Panc1 (cell line): ENCODE measurements at regions not wholly inside any gene's neighbourhood (a gene's known extent, or its start where the extent isn't known, plus 50 kb on each side); places are given as distances from the start of the nearest gene placed in this dataset.

Source experiments
- POLR2AphosphoS5 ChIP-seq: IDR thresholded peaks from 2 replicates; pipeline ENCODE4 v1.6.1; 2012; ENCODE audit warnings: mild to moderate bottlenecking, low read depth, low read length, moderate library complexity
- TF ChIP-seq, protein P1 (sequence below): fragments of 450-650 bp; IDR thresholded peaks from 2 replicates; pipeline ENCODE4 v1.5.1; 2017; ENCODE audit warnings: mild to moderate bottlenecking

DNA sequence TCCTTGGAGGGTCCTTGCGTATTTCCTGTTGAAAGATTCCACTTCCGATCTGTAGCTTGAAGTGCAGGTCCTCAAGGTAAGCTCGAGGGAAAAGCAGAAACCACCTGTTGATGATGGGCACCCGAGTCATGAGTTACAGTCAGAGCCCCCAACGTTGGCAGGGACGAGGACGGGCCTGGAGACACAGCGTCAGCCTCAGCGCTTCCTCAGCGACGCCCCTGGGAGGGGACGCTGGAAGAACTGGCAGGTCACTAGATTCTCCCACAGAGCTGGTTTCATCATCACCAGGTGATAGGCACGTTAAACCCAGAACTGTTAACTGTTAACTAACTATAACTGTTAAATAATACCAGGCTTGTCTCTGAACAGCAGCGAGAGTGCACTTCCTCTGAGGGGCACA, 101.8 kb downstream of the TNFAIP2 start:
- no peak for TF ChIP-seq POLR2AphosphoS5
- TF ChIP-seq, protein P1, sequence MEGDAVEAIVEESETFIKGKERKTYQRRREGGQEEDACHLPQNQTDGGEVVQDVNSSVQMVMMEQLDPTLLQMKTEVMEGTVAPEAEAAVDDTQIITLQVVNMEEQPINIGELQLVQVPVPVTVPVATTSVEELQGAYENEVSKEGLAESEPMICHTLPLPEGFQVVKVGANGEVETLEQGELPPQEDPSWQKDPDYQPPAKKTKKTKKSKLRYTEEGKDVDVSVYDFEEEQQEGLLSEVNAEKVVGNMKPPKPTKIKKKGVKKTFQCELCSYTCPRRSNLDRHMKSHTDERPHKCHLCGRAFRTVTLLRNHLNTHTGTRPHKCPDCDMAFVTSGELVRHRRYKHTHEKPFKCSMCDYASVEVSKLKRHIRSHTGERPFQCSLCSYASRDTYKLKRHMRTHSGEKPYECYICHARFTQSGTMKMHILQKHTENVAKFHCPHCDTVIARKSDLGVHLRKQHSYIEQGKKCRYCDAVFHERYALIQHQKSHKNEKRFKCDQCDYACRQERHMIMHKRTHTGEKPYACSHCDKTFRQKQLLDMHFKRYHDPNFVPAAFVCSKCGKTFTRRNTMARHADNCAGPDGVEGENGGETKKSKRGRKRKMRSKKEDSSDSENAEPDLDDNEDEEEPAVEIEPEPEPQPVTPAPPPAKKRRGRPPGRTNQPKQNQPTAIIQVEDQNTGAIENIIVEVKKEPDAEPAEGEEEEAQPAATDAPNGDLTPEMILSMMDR: no peak
